BJ (cell line): ENCODE measurements at regions not wholly inside any gene's neighbourhood (a gene's known extent, or its start where the extent isn't known, plus 50 kb on each side); places are given as distances from the start of the nearest gene placed in this dataset.
"Not testable (repeated sequence)": the region's sequence is repeated elsewhere in the genome, so short reads cannot be mapped to it uniquely, and the experiment has no call there.

Experiments
- CTCF ChIA-PET: fragments of 350-600 bp; formaldehyde crosslinking; extraction: SDS; loops from one replicate; lab custom pipeline; 2021; ENCODE audit warnings: antibody characterized with exemption, inconsistent platforms; lab: Yijun Ruan, JAX
- POLR2A ChIA-PET: fragments of 300-600 bp; sonication (Branson Sonifier 250); formaldehyde crosslinking; extraction: SDS; loops from one replicate; lab custom pipeline; 2021; ENCODE audit warnings: antibody characterized with exemption; lab: Charles Lee
- DNase-seq: peaks from one replicate; pipeline ENCODE4 v3.0.0-alpha.2; 2011; ENCODE audit warnings: low read depth
- H3K27me3 ChIP-seq: 2 replicates; pipeline ENCODE4 v1.6.0; 2011; ENCODE audit warnings: low read length; ENCODE audit not compliant: control insufficient read depth, insufficient read depth
- H3K36me3 ChIP-seq: 2 replicates; pipeline ENCODE4 v1.5.1; 2011; ENCODE audit warnings: low read length; ENCODE audit not compliant: control insufficient read depth, insufficient read depth
- H3K4me3 ChIP-seq: 2 replicates; pipeline ENCODE4 v1.5.1; 2011; ENCODE audit warnings: low read depth, mild to moderate bottlenecking, control low read depth, low read length
- CTCF ChIP-seq: IDR thresholded peaks from 2 replicates; pipeline ENCODE4 v1.5.1; 2011; ENCODE audit warnings: low read depth, mild to moderate bottlenecking, control low read depth, inconsistent platforms, low read length, moderate library complexity; ENCODE audit not compliant: insufficient read depth

- ChIA-PET POLR2A (no interaction called here), CTCF (no interaction called here)
- no peaks in the 10 kb centered on the region for H3K27me3 ChIP-seq
- H3K4me3 ChIP-seq: no peak overlapping the region
- DNase-seq: no peak
- no peaks in the 10 kb centered on the region for H3K36me3 ChIP-seq
- TF ChIP-seq CTCF: no peak
These were observed 71.8 kb upstream of the LTBP1 start for GRCh38 chr2:32874931-32875330.

GRCh38 chr2:32877587-32878510, 68.9 kb upstream of the LTBP1 start:
- TF ChIP-seq CTCF: no peak
- no peaks in the 10 kb centered on the region for H3K36me3 ChIP-seq
- POLR2A ChIA-PET: no interaction called here
- no peak overlapping the region for H3K4me3 ChIP-seq
- DNase-seq: no peak
- CTCF ChIA-PET: interaction anchor here (0.8 to 0.9 kb wide), 2 partner anchors 10 to 155 kb away, joined by 3 read pairs; no protein-coding TSS in a partner anchor
- H3K27me3 ChIP-seq: no peaks in the 10 kb centered on the region

GRCh38 chr2:32879943-32880342, 66.8 kb upstream of the LTBP1 start:
- H3K27me3 ChIP-seq, H3K4me3 ChIP-seq, H3K36me3 ChIP-seq, DNase-seq, POLR2A ChIA-PET, CTCF ChIA-PET: not testable (repeated sequence)

GRCh38 chr2:32882816-32883810, 63.6 kb upstream of the LTBP1 start:
- TF ChIP-seq CTCF: no peak
- DNase-seq: peak; percentile 84
- ChIA-PET CTCF (interaction anchor here (0.7 kb wide), 1 partner anchor 65 kb away, joined by 4 read pairs; no protein-coding TSS in a partner anchor), POLR2A (interaction anchor here (1.6 kb wide), 1 partner anchor 18 kb away, joined by 4 read pairs; no protein-coding TSS in a partner anchor)
- Histone ChIP-seq H3K27me3 (no peaks in the 10 kb centered on the region), H3K36me3 (no peaks in the 10 kb centered on the region), H3K4me3 (no peak overlapping the region)

GRCh38 chr2:32884346-32884745, 62.4 kb upstream of the LTBP1 start:
- CTCF ChIA-PET: interaction anchor here (0.8 to 1.0 kb wide), 4 partner anchors 10 to 178 kb away, joined by 3 to 5 read pairs (median 3); no protein-coding TSS in a partner anchor
- H3K36me3 ChIP-seq: no peaks in the 10 kb centered on the region
- DNase-seq: no peak
- no peak overlapping the region for H3K4me3 ChIP-seq
- no peak for TF ChIP-seq CTCF
- no peaks in the 10 kb centered on the region for H3K27me3 ChIP-seq
- POLR2A ChIA-PET: no interaction called here

- DNase-seq, CTCF ChIA-PET, H3K4me3 ChIP-seq, H3K27me3 ChIP-seq, H3K36me3 ChIP-seq, POLR2A ChIA-PET: not testable (repeated sequence)
These were observed 60.2 kb upstream of the LTBP1 start for GRCh38 chr2:32886397-32887055.
